WTC11 (cell line): ENCODE measurements at regions not wholly inside any gene's neighbourhood (a gene's known extent, or its start where the extent isn't known, plus 50 kb on each side); places are given as distances from the start of the nearest gene placed in this dataset.

Source experiments
- ATAC-seq: fragments of 200-7000 bp; cut with Tn5 transposase; 2 replicates; pipeline ENCODE4 v1.10.0; 2021; ENCODE audit warnings: mild to moderate bottlenecking, moderate library complexity
- CTCF ChIA-PET: fragments of 300-600 bp; sonication (Branson Sonifier 250); formaldehyde crosslinking; loops from one replicate; lab custom pipeline; 2021; ENCODE audit warnings: antibody characterized with exemption; lab: Charles Lee
- POLR2A ChIA-PET: fragments of 350-600 bp; sonication (Branson Sonifier 250); formaldehyde crosslinking; loops from one replicate; lab custom pipeline; 2021; ENCODE audit warnings: antibody characterized with exemption; lab: Charles Lee
- DNase-seq: peaks from one replicate; pipeline ENCODE4 v3.0.0; 2021; ENCODE audit warnings: low spot score
- H3K27ac Mint-ChIP-seq: 2 replicates; pipeline ENCODE4 v1.8.0; 2021; ENCODE audit warnings: mixed read lengths
- H3K27me3 Mint-ChIP-seq: 2 replicates; pipeline ENCODE4 v1.8.0; 2021; ENCODE audit warnings: low read depth, mild to moderate bottlenecking, moderate library complexity, mixed read lengths
- H3K36me3 Mint-ChIP-seq: 2 replicates; pipeline ENCODE4 v1.8.0; 2021; ENCODE audit warnings: mixed read lengths
- H3K4me1 Mint-ChIP-seq: 2 replicates; pipeline ENCODE4 v1.8.0; 2022; ENCODE audit warnings: mixed read lengths
- H3K4me3 Mint-ChIP-seq: 2 replicates; pipeline ENCODE4 v1.8.0; 2021; ENCODE audit warnings: mild to moderate bottlenecking, moderate library complexity, mixed read lengths
- H3K9me3 Mint-ChIP-seq: 2 replicates; pipeline ENCODE4 v1.8.0; 2021; ENCODE audit warnings: mixed read lengths
- FOXJ3 ChIP-seq: sonication (generic); formaldehyde crosslinking; IDR thresholded peaks from 2 replicates; pipeline ENCODE4 v1.9.0; 2021; ENCODE audit warnings: missing genetic modification reagents, mild to moderate bottlenecking, borderline replicate concordance
- GABPB1 ChIP-seq: sonication (generic); formaldehyde crosslinking; IDR thresholded peaks from 2 replicates; pipeline ENCODE4 v1.8.1; 2023; ENCODE audit warnings: mild to moderate bottlenecking, missing genetic modification reagents
- HMGXB4 ChIP-seq: sonication (generic); formaldehyde crosslinking; IDR thresholded peaks from 2 replicates; pipeline ENCODE4 v1.8.1; 2023; ENCODE audit warnings: mild to moderate bottlenecking, moderate library complexity, missing genetic modification reagents
- IRF2 ChIP-seq: sonication (generic); formaldehyde crosslinking; IDR thresholded peaks from 2 replicates; pipeline ENCODE4 v1.8.0; 2022; ENCODE audit warnings: low read depth, missing genetic modification reagents, borderline replicate concordance
- KAT7 ChIP-seq: sonication (generic); formaldehyde crosslinking; IDR thresholded peaks from 2 replicates; pipeline ENCODE4 v1.8.1; 2023; ENCODE audit warnings: missing genetic modification reagents, mild to moderate bottlenecking, borderline replicate concordance
- MAX ChIP-seq: sonication (generic); formaldehyde crosslinking; IDR thresholded peaks from 2 replicates; pipeline ENCODE4 v1.8.0; 2022; ENCODE audit warnings: mild to moderate bottlenecking, missing genetic modification reagents
- NR1H2 ChIP-seq: sonication (generic); formaldehyde crosslinking; IDR thresholded peaks from 2 replicates; pipeline ENCODE4 v1.9.0; 2021; ENCODE audit warnings: mild to moderate bottlenecking, moderate library complexity, missing genetic modification reagents
- NR3C1 ChIP-seq: sonication (generic); formaldehyde crosslinking; conservative IDR thresholded peaks from 2 replicates; pipeline ENCODE4 v1.8.1; 2023; ENCODE audit warnings: low read depth, mild to moderate bottlenecking, missing genetic modification reagents
- OVOL2 ChIP-seq: fragments of 250-450 bp; sonication (Bioruptor Pico); IDR thresholded peaks from 2 replicates; pipeline ENCODE4 v1.9.0; 2021; ENCODE audit warnings: mild to moderate bottlenecking, borderline replicate concordance
- PRDM15 ChIP-seq: sonication (generic); formaldehyde crosslinking; IDR thresholded peaks from 2 replicates; pipeline ENCODE4 v1.8.0; 2022; ENCODE audit warnings: missing genetic modification reagents
- RORB ChIP-seq: fragments of 250-450 bp; sonication (Bioruptor Pico); IDR thresholded peaks from 2 replicates; pipeline ENCODE4 v1.9.0; 2021; ENCODE audit warnings: mild to moderate bottlenecking
- ZBTB43 ChIP-seq: sonication (generic); formaldehyde crosslinking; IDR thresholded peaks from 2 replicates; pipeline ENCODE4 v1.8.1; 2023; ENCODE audit warnings: mild to moderate bottlenecking, missing genetic modification reagents
- ZNF121 ChIP-seq: sonication (generic); formaldehyde crosslinking; IDR thresholded peaks from 2 replicates; pipeline ENCODE4 v1.8.0; 2023; ENCODE audit warnings: missing genetic modification reagents
- ZNF232 ChIP-seq: sonication (generic); formaldehyde crosslinking; IDR thresholded peaks from 2 replicates; pipeline ENCODE4 v1.8.0; 2022; ENCODE audit warnings: mild to moderate bottlenecking, missing genetic modification reagents
- ZNF416 ChIP-seq: fragments of 250-450 bp; sonication (Bioruptor Pico); IDR thresholded peaks from 2 replicates; pipeline ENCODE4 v1.9.0; 2021; ENCODE audit warnings: mild to moderate bottlenecking, inconsistent platforms
- ZSCAN18 ChIP-seq: fragments of 250-450 bp; sonication (Bioruptor Pico); IDR thresholded peaks from 2 replicates; pipeline ENCODE4 v2.1.2; 2022; ENCODE audit warnings: mild to moderate bottlenecking, moderate library complexity
- TF ChIP-seq, protein P1 (sequence below): sonication (generic); formaldehyde crosslinking; IDR thresholded peaks from 2 replicates; pipeline ENCODE4 v1.8.1; 2022; ENCODE audit warnings: mild to moderate bottlenecking, missing genetic modification reagents, moderate library complexity, borderline replicate concordance
- TF ChIP-seq, protein P2 (sequence below): sonication (generic); formaldehyde crosslinking; IDR thresholded peaks from 2 replicates; pipeline ENCODE4 v1.8.0; 2023; ENCODE audit warnings: missing genetic modification reagents
- TF ChIP-seq, protein P3 (sequence below): sonication (generic); formaldehyde crosslinking; IDR thresholded peaks from 2 replicates; pipeline ENCODE4 v1.8.1; 2023; ENCODE audit warnings: mild to moderate bottlenecking, missing genetic modification reagents, moderate library complexity

GRCh38 chr9:14014218-14014617 lies 299.7 kb downstream of the NFIB start:
- Mint-ChIP-seq H3K27me3 (no peaks in the 10 kb centered on the region), H3K4me1 (no peaks in the 10 kb centered on the region), H3K4me3 (no peak overlapping the region), H3K36me3 (no peaks in the 10 kb centered on the region), H3K27ac (no peak overlapping the region), H3K9me3 (no peaks in the 10 kb centered on the region)
- POLR2A ChIA-PET, result no interaction called here
- TF ChIP-seq, protein P1, sequence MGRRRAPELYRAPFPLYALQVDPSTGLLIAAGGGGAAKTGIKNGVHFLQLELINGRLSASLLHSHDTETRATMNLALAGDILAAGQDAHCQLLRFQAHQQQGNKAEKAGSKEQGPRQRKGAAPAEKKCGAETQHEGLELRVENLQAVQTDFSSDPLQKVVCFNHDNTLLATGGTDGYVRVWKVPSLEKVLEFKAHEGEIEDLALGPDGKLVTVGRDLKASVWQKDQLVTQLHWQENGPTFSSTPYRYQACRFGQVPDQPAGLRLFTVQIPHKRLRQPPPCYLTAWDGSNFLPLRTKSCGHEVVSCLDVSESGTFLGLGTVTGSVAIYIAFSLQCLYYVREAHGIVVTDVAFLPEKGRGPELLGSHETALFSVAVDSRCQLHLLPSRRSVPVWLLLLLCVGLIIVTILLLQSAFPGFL (CRISPR knock-in tag), result no peak
- TF ChIP-seq ZSCAN18 (CRISPR knock-in tag), result no peak
- TF ChIP-seq OVOL2 (CRISPR knock-in tag), result no peak
- TF ChIP-seq KAT7 (CRISPR knock-in tag), result no peak
- no peak for TF ChIP-seq NR1H2 (CRISPR knock-in tag)
- TF ChIP-seq GABPB1 (CRISPR knock-in tag), result no peak
- TF ChIP-seq RORB (CRISPR knock-in tag), result no peak
- TF ChIP-seq MAX (CRISPR knock-in tag), result no peak
- no peak for TF ChIP-seq ZBTB43
- TF ChIP-seq ZNF121 (CRISPR knock-in tag), result no peak
- no peak for TF ChIP-seq PRDM15
- no peak for TF ChIP-seq ZNF416 (CRISPR knock-in tag)
- no peak for TF ChIP-seq ZNF232 (CRISPR knock-in tag)
- TF ChIP-seq, protein P2, sequence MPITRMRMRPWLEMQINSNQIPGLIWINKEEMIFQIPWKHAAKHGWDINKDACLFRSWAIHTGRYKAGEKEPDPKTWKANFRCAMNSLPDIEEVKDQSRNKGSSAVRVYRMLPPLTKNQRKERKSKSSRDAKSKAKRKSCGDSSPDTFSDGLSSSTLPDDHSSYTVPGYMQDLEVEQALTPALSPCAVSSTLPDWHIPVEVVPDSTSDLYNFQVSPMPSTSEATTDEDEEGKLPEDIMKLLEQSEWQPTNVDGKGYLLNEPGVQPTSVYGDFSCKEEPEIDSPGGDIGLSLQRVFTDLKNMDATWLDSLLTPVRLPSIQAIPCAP (CRISPR knock-in tag), result no peak
- TF ChIP-seq, protein P3, sequence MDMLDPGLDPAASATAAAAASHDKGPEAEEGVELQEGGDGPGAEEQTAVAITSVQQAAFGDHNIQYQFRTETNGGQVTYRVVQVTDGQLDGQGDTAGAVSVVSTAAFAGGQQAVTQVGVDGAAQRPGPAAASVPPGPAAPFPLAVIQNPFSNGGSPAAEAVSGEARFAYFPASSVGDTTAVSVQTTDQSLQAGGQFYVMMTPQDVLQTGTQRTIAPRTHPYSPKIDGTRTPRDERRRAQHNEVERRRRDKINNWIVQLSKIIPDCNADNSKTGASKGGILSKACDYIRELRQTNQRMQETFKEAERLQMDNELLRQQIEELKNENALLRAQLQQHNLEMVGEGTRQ (CRISPR knock-in tag), result no peak
- no peak for TF ChIP-seq FOXJ3 (CRISPR knock-in tag)
- TF ChIP-seq IRF2, result no peak
- TF ChIP-seq HMGXB4, result no peak
- no peak for TF ChIP-seq NR3C1 (CRISPR knock-in tag)
- ATAC-seq, result no peak
- CTCF ChIA-PET, result no interaction called here
- no peak for DNase-seq
